Endometrium (tissue), 2 donors: ENCODE measurements at regions not wholly inside any gene's neighbourhood (a gene's known extent, or its start where the extent isn't known, plus 50 kb on each side); places are given as distances from the start of the nearest gene placed in this dataset.

ENCODE experiments used
- FAIRE-seq: peaks from 2 replicates; lab custom pipeline; 2012; peaks lifted over from hg19 to GRCh38; lab: Jason Lieb, UNC
- donor health status: control.
- donor health status: control.

GRCh38 chr9:2453701-2454100 lies 167.9 kb upstream of the VLDLR start:
- FAIRE-seq, result no peak

- no peak for FAIRE-seq
These were observed 161.8 kb upstream of the VLDLR start for GRCh38 chr9:2459756-2460155.

- no peak for FAIRE-seq
These were observed 159.7 kb upstream of the VLDLR start for GRCh38 chr9:2461892-2462291.

GRCh38 chr9:2464624-2465023 lies 157.0 kb upstream of the VLDLR start:
- FAIRE-seq, result no peak

GRCh38 chr9:2465516-2465915 lies 156.1 kb upstream of the VLDLR start:
- no peak for FAIRE-seq

GRCh38 chr9:2465921-2466460 lies 155.6 kb upstream of the VLDLR start:
- no peak for FAIRE-seq

GRCh38 chr9:2466703-2467102 lies 154.9 kb upstream of the VLDLR start:
- no peak for FAIRE-seq

- peak; percentile 97 for FAIRE-seq
These were observed 151.8 kb upstream of the VLDLR start for GRCh38 chr9:2469681-2470221.

GRCh38 chr9:2473681-2474080 lies 147.9 kb upstream of the VLDLR start:
- no peak for FAIRE-seq

GRCh38 chr9:2477755-2478154 lies 143.8 kb upstream of the VLDLR start:
- peak; percentile 41 for FAIRE-seq

- no peak for FAIRE-seq
These were observed 143.2 kb upstream of the VLDLR start for GRCh38 chr9:2478421-2478820.

GRCh38 chr9:2479056-2479565 lies 142.5 kb upstream of the VLDLR start:
- no peak for FAIRE-seq

- FAIRE-seq, result no peak
These were observed 141.2 kb upstream of the VLDLR start for GRCh38 chr9:2480255-2480837.

GRCh38 chr9:2481216-2481615 lies 140.4 kb upstream of the VLDLR start:
- no peak for FAIRE-seq

GRCh38 chr9:2486988-2487387 lies 134.6 kb upstream of the VLDLR start:
- no peak for FAIRE-seq

- FAIRE-seq, result peak; percentile 97
These were observed 131.7 kb upstream of the VLDLR start for GRCh38 chr9:2489838-2490314.

GRCh38 chr9:2492161-2492560 lies 129.4 kb upstream of the VLDLR start:
- no peak for FAIRE-seq

- no peak for FAIRE-seq
These were observed 128.5 kb upstream of the VLDLR start for GRCh38 chr9:2493109-2493508.

- FAIRE-seq, result peak; percentile 97
These were observed 128.1 kb upstream of the VLDLR start for GRCh38 chr9:2493529-2493928.

GRCh38 chr9:2494562-2494961 lies 127.0 kb upstream of the VLDLR start:
- FAIRE-seq, result no peak

- no peak for FAIRE-seq
These were observed 126.2 kb upstream of the VLDLR start for GRCh38 chr9:2495221-2496005.

- no peak for FAIRE-seq
These were observed 125.4 kb upstream of the VLDLR start for GRCh38 chr9:2496169-2496568.

GRCh38 chr9:2496934-2497333 lies 124.7 kb upstream of the VLDLR start:
- FAIRE-seq, result no peak
